ENCODE measurements at regions not wholly inside any gene's neighbourhood (a gene's known extent, or its start where the extent isn't known, plus 50 kb on each side); places are given as distances from the start of the nearest gene placed in this dataset.

GRCh38 chr22:34880662-34881061 is 185.3 kb upstream of the ISX start:
- TF ChIP-seq POLR2A (IDR thresholded peaks at IDR 0.05): no peak
- no peak for TF ChIP-seq CTCF (IDR thresholded peaks at IDR 0.05)

Data from ovary (tissue), 3 donors.